Fibroblast of mammary gland (primary cell): ENCODE measurements at regions not wholly inside any gene's neighbourhood (a gene's known extent, or its start where the extent isn't known, plus 50 kb on each side); places are given as distances from the start of the nearest gene placed in this dataset.

Source experiments
- DNase-seq: peaks from one replicate; pipeline ENCODE4 v3.0.0-alpha.2; 2010; ENCODE audit warnings: low read depth
- H3K4me3 ChIP-seq: 2 replicates; pipeline ENCODE4 v1.5.1; 2011; ENCODE audit warnings: low read depth, mild to moderate bottlenecking, low read length, moderate library complexity; ENCODE audit not compliant: control insufficient read depth
- CTCF ChIP-seq: conservative IDR thresholded peaks from 2 replicates; pipeline ENCODE4 v1.5.1; 2011; ENCODE audit warnings: low read depth, low read length, inconsistent platforms; ENCODE audit not compliant: control insufficient read depth, insufficient read depth

- H3K4me3 ChIP-seq: no peak overlapping the region
- DNase-seq: no peak
- no peak for TF ChIP-seq CTCF
Measured at GRCh38 chr9:109624143-109624542, 126.0 kb upstream of the PTPN3 start.

GRCh38 chr9:109624896-109625295 is 126.8 kb upstream of the PTPN3 start:
- peak; percentile 48 for DNase-seq
- H3K4me3 ChIP-seq: no peak overlapping the region
- TF ChIP-seq CTCF: no peak

GRCh38 chr9:109627042-109627441 is 128.9 kb upstream of the PTPN3 start:
- TF ChIP-seq CTCF: no peak
- no peak for DNase-seq
- no peak overlapping the region for H3K4me3 ChIP-seq

GRCh38 chr9:109629615-109630014 is 131.5 kb upstream of the PTPN3 start:
- DNase-seq: no peak
- TF ChIP-seq CTCF: no peak

GRCh38 chr9:109632817-109633216 is 134.7 kb upstream of the PTPN3 start:
- no peak for TF ChIP-seq CTCF
- no peak overlapping the region for H3K4me3 ChIP-seq
- DNase-seq: peak; percentile 24

More at GRCh38 chr9:109629615-109630014, 131.5 kb upstream of the PTPN3 start:
- H3K4me3 ChIP-seq: no peak overlapping the region

GRCh38 chr9:109639674-109640579 is 140.1 kb upstream of the PALM2AKAP2 start:
- H3K4me3 ChIP-seq: peak overlapping the region; percentile 22
- DNase-seq: no peak
- TF ChIP-seq CTCF: no peak
